GM21737 (cell line): ENCODE measurements at regions not wholly inside any gene's neighbourhood (a gene's known extent, or its start where the extent isn't known, plus 50 kb on each side); places are given as distances from the start of the nearest gene placed in this dataset.

Experiments
- ATAC-seq: cut with Tn5 transposase; IDR thresholded peaks from one replicate; pipeline ENCODE4 v1.9.1; 2021; ENCODE audit warnings: mild to moderate bottlenecking, moderate library complexity; ENCODE audit not compliant: unreplicated experiment

GRCh38 chr6:45830441-45831139 lies 185.1 kb downstream of the CLIC5 start:
- ATAC-seq: peak; percentile 97

GRCh38 chr6:45829873-45830272 lies 185.8 kb downstream of the CLIC5 start:
- no peak for ATAC-seq

- ATAC-seq: no peak
Observed at GRCh38 chr6:45827952-45828530, 187.6 kb downstream of the CLIC5 start.

- ATAC-seq: no peak
Observed at GRCh38 chr6:45822873-45823272, 192.8 kb downstream of the CLIC5 start.

- ATAC-seq: no peak
Observed at GRCh38 chr6:45822246-45822812, 193.3 kb downstream of the CLIC5 start.

GRCh38 chr6:45818655-45819054 lies 197.0 kb downstream of the CLIC5 start:
- no peak for ATAC-seq

- ATAC-seq: no peak
Observed at GRCh38 chr6:45816674-45817297, 198.9 kb downstream of the CLIC5 start.

- no peak for ATAC-seq
Observed at GRCh38 chr6:45815466-45816125, 200.1 kb downstream of the CLIC5 start.

- no peak for ATAC-seq
Observed at GRCh38 chr6:45814772-45815171, 200.9 kb downstream of the CLIC5 start.

GRCh38 chr6:45813943-45814342 lies 201.7 kb downstream of the CLIC5 start:
- no peak for ATAC-seq

- ATAC-seq: no peak
Observed at GRCh38 chr6:45812922-45813321, 202.7 kb downstream of the CLIC5 start.

- ATAC-seq: no peak
Observed at GRCh38 chr6:45808917-45809316, 206.7 kb downstream of the CLIC5 start.

GRCh38 chr6:45808042-45808645 lies 207.5 kb downstream of the CLIC5 start:
- no peak for ATAC-seq

- ATAC-seq: no peak
Observed at GRCh38 chr6:45807311-45808041, 208.2 kb downstream of the CLIC5 start.

GRCh38 chr6:45806172-45806571 lies 209.5 kb downstream of the CLIC5 start:
- ATAC-seq: no peak

GRCh38 chr6:45803071-45803470 lies 212.6 kb downstream of the CLIC5 start:
- no peak for ATAC-seq

- ATAC-seq: no peak
Observed at GRCh38 chr6:45801471-45802289, 214.0 kb downstream of the CLIC5 start.

- no peak for ATAC-seq
Observed at GRCh38 chr6:45800911-45801310, 214.7 kb downstream of the CLIC5 start.

- ATAC-seq: no peak
Observed at GRCh38 chr6:45795678-45796077, 220.0 kb downstream of the CLIC5 start.

- ATAC-seq: no peak
Observed at GRCh38 chr6:45794465-45794864, 221.2 kb downstream of the CLIC5 start.
